Naive thymus-derived CD8-positive, alpha-beta T cell (primary cell): ENCODE measurements at regions not wholly inside any gene's neighbourhood (a gene's known extent, or its start where the extent isn't known, plus 50 kb on each side); places are given as distances from the start of the nearest gene placed in this dataset.

Experiments
- ATAC-seq, 2 donors: fragments of 150-1000 bp; cut with Tn5 transposase in 1 of 2; sonication (Bioruptor Pico), chemical (Tn5 transposase) in 1 of 2; 1 replicate in 1 of 2; 2 replicates in 1 of 2; pipeline ENCODE4 v1.10.0; 2021; ENCODE audit warnings: mild to moderate bottlenecking in 2 of 2, moderate library complexity in 2 of 2
- POLR2A ChIA-PET: fragments of 350-600 bp; sonication (Branson Sonifier 250); formaldehyde crosslinking; loops from one replicate; lab custom pipeline; 2021; ENCODE audit warnings: antibody characterized with exemption; lab: Charles Lee
- DNase-seq, 10 donors: peaks; one replicate each; pipeline versions ENCODE4 v3.0.0 to v3.0.0-alpha.2; 2020 to 2022
- H3K27ac Mint-ChIP-seq, 10 donors: one replicate each; pipeline ENCODE4 v1.8.0; 2020 to 2022; ENCODE audit warnings: mild to moderate bottlenecking in 10 of 10, mixed read lengths in 10 of 10, moderate library complexity in 4 of 10, inconsistent platforms in 1 of 10
- H3K27me3 Mint-ChIP-seq, 5 donors: one replicate each; pipeline ENCODE4 v1.8.0; 2021 to 2022; ENCODE audit warnings: mixed read lengths in 5 of 5
- H3K36me3 Mint-ChIP-seq, 3 donors: one replicate each; pipeline ENCODE4 v1.8.0; 2020 to 2022; ENCODE audit warnings: mixed read lengths in 3 of 3, mild to moderate bottlenecking in 2 of 3, inconsistent platforms in 1 of 3
- H3K4me1 Mint-ChIP-seq, 4 donors: one replicate each; pipeline ENCODE4 v1.8.0; 2021 to 2022; ENCODE audit warnings: mixed read lengths in 4 of 4
- H3K4me3 Mint-ChIP-seq, 10 donors: one replicate each; pipeline ENCODE4 v1.8.0; 2020 to 2022; ENCODE audit warnings: mild to moderate bottlenecking in 10 of 10, mixed read lengths in 10 of 10, moderate library complexity in 6 of 10, inconsistent platforms in 1 of 10
- H3K9me3 Mint-ChIP-seq, 9 donors: one replicate each; pipeline ENCODE4 v1.8.0; 2020 to 2022; ENCODE audit warnings: mixed read lengths in 9 of 9, mild to moderate bottlenecking in 3 of 9, inconsistent platforms in 1 of 9, moderate library complexity in 1 of 9

- DNase-seq (no peak), ATAC-seq (no peak)
- Mint-ChIP-seq H3K4me1 (peaks cover 0 to 4% (median under 1%) of the 10 kb centered on the region in 4 donors), H3K4me3 (no peak overlapping the region), H3K27me3 (peaks cover 10 to 32% (median 15%) of the 10 kb centered on the region in 5 donors), H3K36me3 (peaks cover 0 to 14% (median 3%) of the 10 kb centered on the region in 3 donors), H3K27ac (no peak overlapping the region), H3K9me3 (peaks cover 0 to 16% (median 5%) of the 10 kb centered on the region in 9 donors)
- POLR2A ChIA-PET = no interaction called here
Observed at GRCh38 chr1:4033713-4034112, 133.6 kb upstream of the C1orf174 start.

GRCh38 chr1:4034318-4034887 lies 134.3 kb upstream of the C1orf174 start:
- POLR2A ChIA-PET = no interaction called here
- ATAC-seq = no peak
- peaks cover 10 to 32% (median 16%) of the 10 kb centered on the region in 5 donors for H3K27me3 Mint-ChIP-seq
- H3K4me1 Mint-ChIP-seq = peaks cover 0 to 2% (median 0%) of the 10 kb centered on the region in 4 donors
- H3K36me3 Mint-ChIP-seq = peaks cover 0 to 14% (median 3%) of the 10 kb centered on the region in 3 donors
- no peak overlapping the region for H3K27ac Mint-ChIP-seq
- DNase-seq = no peak
- H3K4me3 Mint-ChIP-seq = no peak overlapping the region
- H3K9me3 Mint-ChIP-seq = peaks cover 0 to 23% (median 7%) of the 10 kb centered on the region in 9 donors

- DNase-seq = no peak
- Mint-ChIP-seq H3K27ac (peak overlapping the region in 1 of 10 donors; percentile 61), H3K4me1 (peaks cover 10 to 50% (median 46%) of the 10 kb centered on the region in 4 donors), H3K9me3 (peaks cover 0 to 2% (median 0%) of the 10 kb centered on the region in 9 donors), H3K36me3 (peaks cover 0 to 1% (median 0%) of the 10 kb centered on the region in 3 donors), H3K4me3 (no peak overlapping the region), H3K27me3 (peaks cover 0 to 20% (median 0%) of the 10 kb centered on the region in 5 donors)
- no peak for ATAC-seq
- POLR2A ChIA-PET = no interaction called here
Observed at GRCh38 chr1:4044967-4045366, 144.9 kb upstream of the C1orf174 start.

- DNase-seq = no peak
- H3K4me3 Mint-ChIP-seq = peak overlapping the region in 1 of 10 donors; percentile 58
- POLR2A ChIA-PET = no interaction called here
- ATAC-seq = no peak
- peaks cover 0 to 1% (median 0%) of the 10 kb centered on the region in 3 donors for H3K36me3 Mint-ChIP-seq
- H3K9me3 Mint-ChIP-seq = peaks cover 0 to 2% (median 0%) of the 10 kb centered on the region in 9 donors
- H3K27me3 Mint-ChIP-seq = peaks cover 0 to 20% (median 0%) of the 10 kb centered on the region in 5 donors
- H3K27ac Mint-ChIP-seq = peak overlapping the region in 1 of 10 donors; percentile 43
- peaks cover 10 to 50% (median 46%) of the 10 kb centered on the region in 4 donors for H3K4me1 Mint-ChIP-seq
Observed at GRCh38 chr1:4045397-4046010, 145.4 kb upstream of the C1orf174 start.

GRCh38 chr1:4046836-4047461 lies 146.9 kb upstream of the C1orf174 start:
- peaks cover 0 to 1% (median 0%) of the 10 kb centered on the region in 3 donors for H3K36me3 Mint-ChIP-seq
- peak overlapping the region in 4 of 10 donors; percentile 41 to 80 (median 63) for H3K27ac Mint-ChIP-seq
- peaks cover 0 to 2% (median 0%) of the 10 kb centered on the region in 9 donors for H3K9me3 Mint-ChIP-seq
- POLR2A ChIA-PET = no interaction called here
- ATAC-seq (peak in 1 of 2 donors; percentile 25), DNase-seq (peak in 3 of 10 donors; percentile 2 to 33 (median 16))
- peaks cover 0 to 21% (median 0%) of the 10 kb centered on the region in 5 donors for H3K27me3 Mint-ChIP-seq
- H3K4me1 Mint-ChIP-seq = peaks cover 8 to 45% (median 36%) of the 10 kb centered on the region in 4 donors
- H3K4me3 Mint-ChIP-seq = peak overlapping the region in 6 of 10 donors; percentile 12 to 62 (median 54)

GRCh38 chr1:4047666-4048065 lies 147.6 kb upstream of the C1orf174 start:
- POLR2A ChIA-PET = no interaction called here
- no peak for ATAC-seq
- peak overlapping the region in 4 of 10 donors; percentile 12 to 58 (median 32) for H3K4me3 Mint-ChIP-seq
- peaks cover 0 to 23% (median 3%) of the 10 kb centered on the region in 5 donors for H3K27me3 Mint-ChIP-seq
- H3K27ac Mint-ChIP-seq = peak overlapping the region in 3 of 10 donors; percentile 15 to 70 (median 25)
- peaks cover 0 to 2% (median 0%) of the 10 kb centered on the region in 9 donors for H3K9me3 Mint-ChIP-seq
- H3K4me1 Mint-ChIP-seq = peaks cover 8 to 45% (median 35%) of the 10 kb centered on the region in 4 donors
- H3K36me3 Mint-ChIP-seq = peaks cover 0 to 1% (median 0%) of the 10 kb centered on the region in 3 donors
- DNase-seq = no peak

GRCh38 chr1:4048076-4048475 lies 148.0 kb upstream of the C1orf174 start:
- no peak overlapping the region for H3K27ac Mint-ChIP-seq
- peaks cover 0 to 27% (median 7%) of the 10 kb centered on the region in 5 donors for H3K27me3 Mint-ChIP-seq
- peaks cover 0 to 1% (median 0%) of the 10 kb centered on the region in 3 donors for H3K36me3 Mint-ChIP-seq
- ATAC-seq (no peak), DNase-seq (peak in 1 of 10 donors; percentile 24)
- peaks cover 0 to 3% (median 0%) of the 10 kb centered on the region in 9 donors for H3K9me3 Mint-ChIP-seq
- peak overlapping the region in 4 of 10 donors; percentile 12 to 58 (median 32) for H3K4me3 Mint-ChIP-seq
- POLR2A ChIA-PET = no interaction called here
- H3K4me1 Mint-ChIP-seq = peaks cover 8 to 45% (median 35%) of the 10 kb centered on the region in 4 donors

- ATAC-seq (no peak), DNase-seq (no peak)
- peaks cover 8 to 41% (median 35%) of the 10 kb centered on the region in 4 donors for H3K4me1 Mint-ChIP-seq
- POLR2A ChIA-PET = no interaction called here
- peaks cover 0 to 1% (median 0%) of the 10 kb centered on the region in 3 donors for H3K36me3 Mint-ChIP-seq
- peaks cover 0 to 3% (median 0%) of the 10 kb centered on the region in 9 donors for H3K9me3 Mint-ChIP-seq
- H3K4me3 Mint-ChIP-seq = no peak overlapping the region
- peak overlapping the region in 3 of 10 donors; percentile 33 to 75 (median 52) for H3K27ac Mint-ChIP-seq
- peaks cover 0 to 33% (median 13%) of the 10 kb centered on the region in 5 donors for H3K27me3 Mint-ChIP-seq
Observed at GRCh38 chr1:4048921-4049320, 148.8 kb upstream of the C1orf174 start.

- peaks cover 0 to 31% (median 13%) of the 10 kb centered on the region in 5 donors for H3K27me3 Mint-ChIP-seq
- H3K9me3 Mint-ChIP-seq = peaks cover 0 to 3% (median 0%) of the 10 kb centered on the region in 9 donors
- H3K4me3 Mint-ChIP-seq = no peak overlapping the region
- peaks cover 8 to 32% (median 25%) of the 10 kb centered on the region in 4 donors for H3K4me1 Mint-ChIP-seq
- ATAC-seq = no peak
- no peak for DNase-seq
- H3K27ac Mint-ChIP-seq = no peak overlapping the region
- POLR2A ChIA-PET = no interaction called here
- H3K36me3 Mint-ChIP-seq = peaks cover 0 to 1% (median 0%) of the 10 kb centered on the region in 3 donors
Observed at GRCh38 chr1:4050998-4051397, 150.9 kb upstream of the C1orf174 start.

- peaks cover 0 to 3% (median 0%) of the 10 kb centered on the region in 9 donors for H3K9me3 Mint-ChIP-seq
- ATAC-seq = no peak
- POLR2A ChIA-PET = no interaction called here
- H3K4me3 Mint-ChIP-seq = peak overlapping the region in 1 of 10 donors; percentile 18
- H3K27me3 Mint-ChIP-seq = peaks cover 0 to 28% (median 13%) of the 10 kb centered on the region in 5 donors
- H3K27ac Mint-ChIP-seq = no peak overlapping the region
- no peaks in the 10 kb centered on the region for H3K36me3 Mint-ChIP-seq
- DNase-seq = no peak
- H3K4me1 Mint-ChIP-seq = peaks cover 2 to 16% (median 9%) of the 10 kb centered on the region in 4 donors
Observed at GRCh38 chr1:4052657-4053056, 152.6 kb upstream of the C1orf174 start.

GRCh38 chr1:4053160-4053748 lies 153.2 kb upstream of the C1orf174 start:
- DNase-seq (no peak), ATAC-seq (no peak)
- POLR2A ChIA-PET = interaction anchor here (0.7 kb wide), 1 partner anchor 102 kb away, joined by 4 read pairs; no protein-coding TSS in a partner anchor
- Mint-ChIP-seq H3K4me3 (no peak overlapping the region), H3K36me3 (no peaks in the 10 kb centered on the region), H3K27ac (no peak overlapping the region), H3K27me3 (peaks cover 0 to 26% (median 13%) of the 10 kb centered on the region in 5 donors), H3K4me1 (peaks cover 2 to 10% (median 4%) of the 10 kb centered on the region in 4 donors), H3K9me3 (peaks cover 0 to 3% (median 0%) of the 10 kb centered on the region in 9 donors)

- POLR2A ChIA-PET = interaction anchor here (0.7 kb wide), 1 partner anchor 102 kb away, joined by 4 read pairs; no protein-coding TSS in a partner anchor
- Mint-ChIP-seq H3K9me3 (peaks cover 0 to 3% (median 0%) of the 10 kb centered on the region in 9 donors), H3K4me3 (no peak overlapping the region), H3K27ac (no peak overlapping the region), H3K36me3 (no peaks in the 10 kb centered on the region), H3K4me1 (peaks cover under 1 to 7% (median 3%) of the 10 kb centered on the region in 4 donors), H3K27me3 (peaks cover 0 to 26% (median 13%) of the 10 kb centered on the region in 5 donors)
- ATAC-seq = no peak
- DNase-seq = no peak
Observed at GRCh38 chr1:4053774-4054173, 153.7 kb upstream of the C1orf174 start.
